ENCODE measurements at regions not wholly inside any gene's neighbourhood (a gene's known extent, or its start where the extent isn't known, plus 50 kb on each side); places are given as distances from the start of the nearest gene placed in this dataset.
A peak's percentile ranks its signal among the peaks of the same experiment; 100 is the strongest.

GRCh38 chr9:95729669-95730368 is 145.7 kb upstream of the ERCC6L2 start (continued):
- TF ChIP-seq CHAMP1 (IDR thresholded peaks at IDR 0.05) (no peak), MLLT1 (IDR thresholded peaks at IDR 0.05) (no peak), ZNF512 (tag; IDR thresholded peaks at IDR 0.05) (no peak), SAP30 (IDR thresholded peaks at IDR 0.05; ENCODE audit: borderline replicate concordance, insufficient read depth, low read depth, low read length, poor library complexity, severe bottlenecking) (no peak), NR3C1 (CRISPR knock-in tag; IDR thresholded peaks at IDR 0.05) (no peak), ASH1L (IDR thresholded peaks at IDR 0.05; ENCODE audit: borderline replicate concordance, low read depth, partially characterized antibody) (peak; percentile 59), NCOA4 (IDR thresholded peaks at IDR 0.05; ENCODE audit: partially characterized antibody) (no peak), SMAD1 (IDR thresholded peaks at IDR 0.05; ENCODE audit: low read depth, low read length, partially characterized antibody) (no peak), BMI1 (IDR thresholded peaks at IDR 0.05; ENCODE audit: low read length) (no peak), ZNF197 (CRISPR knock-in tag; IDR thresholded peaks at IDR 0.05; ENCODE audit: low read depth) (no peak), AFF4 (CRISPR knock-in tag; IDR thresholded peaks at IDR 0.05) (no peak), MAFK (IDR thresholded peaks at IDR 0.05; ENCODE audit: low read length) (no peak), PATZ1 (CRISPR knock-in tag; IDR thresholded peaks at IDR 0.05; ENCODE audit: borderline replicate concordance) (no peak), ZBTB2 (IDR thresholded peaks at IDR 0.05) (no peak)

Data from K562 (cell line).